Karpas-422 (cell line): ENCODE measurements at regions not wholly inside any gene's neighbourhood (a gene's known extent, or its start where the extent isn't known, plus 50 kb on each side); places are given as distances from the start of the nearest gene placed in this dataset.
"Not testable (repeated sequence)": the region's sequence is repeated elsewhere in the genome, so short reads cannot be mapped to it uniquely, and the experiment has no call there.

ENCODE experiments used
- DNase-seq: peaks from one replicate; pipeline ENCODE4 v3.0.0-alpha.2; 2015
- H2AFZ ChIP-seq: fragments of 200-600 bp; sonication (generic); 2 replicates; pipeline ENCODE4 v1.6.1; 2014; ENCODE audit warnings: antibody characterized with exemption, low read length, mixed read lengths
- H3K27ac ChIP-seq: fragments of 200-600 bp; sonication (generic); 2 replicates; pipeline ENCODE4 v1.5.1; 2014; ENCODE audit warnings: mild to moderate bottlenecking, low read length, moderate library complexity
- H3K27me3 ChIP-seq: fragments of 200-600 bp; sonication (generic); 2 replicates; pipeline ENCODE4 v1.6.1; 2014; ENCODE audit warnings: low read length, mixed read lengths
- H3K36me3 ChIP-seq: fragments of 200-600 bp; sonication (generic); 2 replicates; pipeline ENCODE4 v1.6.1; 2014; ENCODE audit warnings: low read length, mixed read lengths; ENCODE audit not compliant: insufficient read depth
- H3K4me1 ChIP-seq: fragments of 200-600 bp; sonication (generic); 2 replicates; pipeline ENCODE4 v1.6.1; 2014; ENCODE audit warnings: mild to moderate bottlenecking, low read length, mixed read lengths
- H3K4me2 ChIP-seq: fragments of 200-600 bp; sonication (generic); 2 replicates; pipeline ENCODE4 v1.6.1; 2014; ENCODE audit warnings: low read length, low read depth, mild to moderate bottlenecking; ENCODE audit not compliant: poor library complexity, severe bottlenecking
- H3K4me3 ChIP-seq: fragments of 200-600 bp; sonication (generic); 2 replicates; pipeline ENCODE4 v1.5.1; 2014; ENCODE audit warnings: mild to moderate bottlenecking, antibody characterized with exemption, low read length, mixed read lengths
- H3K79me2 ChIP-seq: fragments of 200-600 bp; sonication (generic); 2 replicates; pipeline ENCODE4 v1.6.1; 2014; ENCODE audit warnings: mild to moderate bottlenecking, low read length, mixed read lengths
- H3K9ac ChIP-seq: fragments of 200-600 bp; sonication (generic); 2 replicates; pipeline ENCODE4 v1.6.0; 2014; ENCODE audit warnings: low read length
- H3K9me2 ChIP-seq: fragments of 200-600 bp; sonication (generic), shearing (Covaris generic); replicated peaks from 2 replicates; pipeline ENCODE4 v1.6.0; 2014; ENCODE audit warnings: mild to moderate bottlenecking, low read length, moderate library complexity; ENCODE audit not compliant: insufficient read depth
- H3K9me3 ChIP-seq: fragments of 300-700, 200-600 bp; sonication (generic); 2 replicates; pipeline ENCODE4 v1.6.1; 2014; ENCODE audit warnings: low read length, mixed read lengths
- H4K20me1 ChIP-seq: fragments of 200-600 bp; sonication (generic); 2 replicates; pipeline ENCODE4 v1.6.1; 2014; ENCODE audit warnings: mild to moderate bottlenecking, antibody characterized with exemption, low read length, low read depth; ENCODE audit not compliant: insufficient read depth

DNA sequence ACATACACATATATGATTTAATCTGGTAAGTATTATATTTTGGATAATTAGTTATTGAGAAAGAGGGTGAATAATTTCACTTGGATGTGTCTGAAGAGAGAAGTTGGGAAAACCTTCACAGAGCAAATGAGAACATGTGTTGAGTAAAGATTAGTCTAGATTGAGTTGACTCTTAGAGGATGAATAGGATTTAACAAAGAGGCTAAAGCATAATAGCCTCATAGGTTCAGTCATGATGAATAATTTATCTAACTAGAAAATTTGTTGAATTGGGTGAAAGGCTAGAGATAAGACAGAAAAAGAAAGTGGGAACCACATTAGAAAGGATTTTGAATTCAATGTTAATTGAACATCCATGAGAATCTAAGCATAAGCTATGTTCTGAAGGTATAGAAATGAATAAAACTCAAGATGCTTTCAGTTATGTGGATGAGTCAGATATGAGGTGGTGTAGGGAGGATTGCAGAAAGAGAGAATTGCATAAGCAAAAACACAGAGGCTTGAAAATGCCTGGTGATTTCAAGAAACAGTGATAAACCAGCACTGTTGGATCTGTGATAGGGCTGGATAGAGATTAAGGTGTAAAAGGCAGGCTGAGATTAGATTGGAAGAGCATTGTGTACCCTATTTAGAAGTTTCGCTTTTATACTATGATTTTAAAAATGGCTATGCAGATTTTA lies 207.6 kb upstream of the NR3C2 start:
- Histone ChIP-seq H4K20me1 (no peaks in the 10 kb centered on the region), H3K9me3 (no peaks in the 10 kb centered on the region), H3K9ac (no peak overlapping the region), H3K4me1 (no peaks in the 10 kb centered on the region), H3K27me3 (no peaks in the 10 kb centered on the region), H3K4me3 (no peak overlapping the region), H2AFZ (no peak overlapping the region), H3K79me2 (no peaks in the 10 kb centered on the region), H3K9me2 (no peaks in the 10 kb centered on the region), H3K27ac (no peak overlapping the region), H3K4me2 (no peak overlapping the region), H3K36me3 (no peaks in the 10 kb centered on the region)
- DNase-seq, result peak; percentile 16

DNA sequence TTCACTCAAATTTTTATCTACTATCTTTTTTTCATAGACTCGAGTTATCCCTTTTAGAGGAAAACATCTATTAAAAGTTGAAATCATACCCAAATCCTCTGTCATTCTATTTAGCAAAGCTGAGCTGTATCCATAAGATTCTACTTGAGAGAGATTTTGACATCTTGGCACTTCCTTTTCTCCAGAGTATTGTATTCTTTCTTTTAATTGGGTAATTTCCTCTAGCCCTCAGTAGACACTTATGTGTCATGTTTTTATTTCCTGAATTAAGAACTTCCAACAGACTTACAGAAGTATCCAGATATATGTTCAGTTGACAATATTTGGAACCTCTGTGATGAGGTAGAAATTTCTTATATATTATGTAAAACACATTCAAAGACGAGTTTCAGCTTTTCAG lies 201.6 kb upstream of the NR3C2 start:
- Histone ChIP-seq H3K9ac (no peak overlapping the region), H3K4me2 (no peak overlapping the region), H4K20me1 (no peaks in the 10 kb centered on the region), H3K9me2 (no peaks in the 10 kb centered on the region), H3K4me1 (no peaks in the 10 kb centered on the region), H3K27ac (no peak overlapping the region), H3K4me3 (no peak overlapping the region), H2AFZ (no peak overlapping the region), H3K27me3 (no peaks in the 10 kb centered on the region), H3K36me3 (no peaks in the 10 kb centered on the region), H3K9me3 (peaks cover 12% of the 10 kb centered on the region), H3K79me2 (no peaks in the 10 kb centered on the region)
- DNase-seq, result no peak

DNA sequence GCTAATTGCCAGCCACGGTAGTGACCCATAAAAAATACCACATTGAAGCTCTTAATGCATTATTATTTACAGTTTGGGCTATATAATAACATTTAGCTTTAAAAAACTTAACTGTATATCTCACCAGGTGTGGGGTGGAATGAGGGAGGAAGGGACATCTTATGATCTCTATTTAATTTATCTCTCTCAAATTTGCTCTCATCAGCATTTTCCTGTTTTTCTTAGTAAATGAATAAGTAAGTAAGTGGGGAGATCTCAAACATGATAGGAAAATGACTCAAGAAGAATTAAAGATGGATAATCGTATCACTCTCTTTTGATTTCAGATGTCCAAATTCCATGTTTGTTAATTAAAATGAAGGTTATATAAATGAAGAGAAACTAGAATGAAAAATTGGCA lies 200.7 kb upstream of the NR3C2 start:
- no peaks in the 10 kb centered on the region for H3K4me1 ChIP-seq
- H3K27ac ChIP-seq, result no peak overlapping the region
- no peaks in the 10 kb centered on the region for H4K20me1 ChIP-seq
- DNase-seq, result no peak
- H3K4me2 ChIP-seq, result no peak overlapping the region
- H3K9me3 ChIP-seq, result peaks cover 18% of the 10 kb centered on the region
- no peaks in the 10 kb centered on the region for H3K9me2 ChIP-seq
- no peaks in the 10 kb centered on the region for H3K27me3 ChIP-seq
- no peak overlapping the region for H3K9ac ChIP-seq
- H3K4me3 ChIP-seq, result no peak overlapping the region
- no peaks in the 10 kb centered on the region for H3K36me3 ChIP-seq
- H2AFZ ChIP-seq, result no peak overlapping the region
- no peaks in the 10 kb centered on the region for H3K79me2 ChIP-seq

DNA sequence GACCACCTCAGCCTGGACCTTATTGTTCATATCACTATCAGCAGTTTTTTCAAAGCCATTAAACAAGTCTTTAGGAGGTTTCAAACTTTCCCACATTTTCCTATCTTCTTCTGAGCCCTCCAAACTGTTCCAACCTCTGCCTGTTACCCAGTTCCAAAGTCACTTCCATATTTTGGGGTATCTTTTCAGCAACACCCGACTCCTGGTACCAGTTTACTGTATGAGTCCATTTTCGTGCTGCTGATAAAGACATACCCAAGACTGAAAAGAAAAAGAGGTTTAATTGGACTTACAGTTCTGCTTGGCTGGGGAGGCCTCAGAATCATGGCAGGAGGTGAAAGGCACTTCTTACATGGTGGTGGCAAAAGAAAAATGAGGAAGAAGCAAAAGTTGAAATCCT lies 195.9 kb upstream of the NR3C2 start:
- not testable (repeated sequence) for H3K4me1 ChIP-seq, DNase-seq, H3K4me3 ChIP-seq

DNA sequence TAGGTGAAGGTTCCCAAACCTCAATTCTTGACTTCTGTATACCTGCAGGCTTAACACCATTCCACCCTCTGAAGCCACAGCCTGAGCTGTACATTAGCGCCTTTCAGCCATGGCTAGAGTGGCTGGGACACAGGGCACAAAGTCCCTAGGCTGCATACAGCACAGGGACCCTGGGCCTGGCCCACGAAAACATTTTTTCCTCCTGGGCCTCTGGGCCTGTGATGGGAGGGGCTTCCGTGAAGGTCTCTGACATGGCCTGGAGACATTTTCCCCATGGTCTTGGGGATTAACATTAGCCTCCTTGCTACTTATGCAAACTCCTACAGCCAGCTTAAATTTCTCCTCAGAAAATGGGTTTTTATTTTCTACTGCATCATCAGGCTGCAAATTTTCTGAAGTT lies 195.2 kb upstream of the NR3C2 start:
- H2AFZ ChIP-seq, H3K36me3 ChIP-seq, H3K4me2 ChIP-seq, H3K4me1 ChIP-seq, H3K27me3 ChIP-seq, H3K9me2 ChIP-seq, H3K27ac ChIP-seq, H4K20me1 ChIP-seq, H3K79me2 ChIP-seq, DNase-seq, H3K4me3 ChIP-seq, H3K9ac ChIP-seq: not testable (repeated sequence)
- peaks cover 18% of the 10 kb centered on the region for H3K9me3 ChIP-seq

More for the DNA sequence above, 195.9 kb upstream of the NR3C2 start:
- H3K4me2 ChIP-seq, H3K79me2 ChIP-seq, H4K20me1 ChIP-seq, H3K27ac ChIP-seq, H3K36me3 ChIP-seq, H3K9ac ChIP-seq, H3K9me2 ChIP-seq, H3K27me3 ChIP-seq, H2AFZ ChIP-seq: not testable (repeated sequence)
- H3K9me3 ChIP-seq, result peaks cover 18% of the 10 kb centered on the region

DNA sequence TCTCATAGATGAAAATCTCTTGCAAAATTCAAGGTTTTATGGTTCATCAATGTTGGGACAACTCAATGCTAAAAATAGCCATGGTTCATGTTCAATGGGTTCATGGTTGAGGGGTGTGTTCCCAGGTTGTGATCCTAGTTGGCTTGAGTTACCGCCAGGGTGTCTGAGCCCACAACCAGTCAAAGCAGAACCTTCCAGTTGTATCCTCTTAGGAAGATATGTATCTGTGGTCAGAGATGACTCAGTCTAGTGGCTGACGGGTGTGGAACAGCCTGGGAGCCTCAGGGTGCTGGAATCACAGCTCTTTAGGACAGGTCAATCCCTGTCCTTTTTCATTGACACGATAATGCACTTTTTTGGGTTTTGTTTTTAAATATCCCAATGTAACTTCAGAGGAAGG lies 192.3 kb upstream of the NR3C2 start:
- Histone ChIP-seq H3K9me2 (no peaks in the 10 kb centered on the region; the same call in 1 of the 2 replicates), H3K27me3 (no peaks in the 10 kb centered on the region), H4K20me1 (no peaks in the 10 kb centered on the region), H3K27ac (no peak overlapping the region), H2AFZ (no peak overlapping the region), H3K4me3 (no peak overlapping the region), H3K79me2 (no peaks in the 10 kb centered on the region), H3K4me2 (no peak overlapping the region), H3K36me3 (no peaks in the 10 kb centered on the region), H3K4me1 (no peaks in the 10 kb centered on the region), H3K9ac (no peak overlapping the region), H3K9me3 (peaks cover 13% of the 10 kb centered on the region)
- no peak for DNase-seq

DNA sequence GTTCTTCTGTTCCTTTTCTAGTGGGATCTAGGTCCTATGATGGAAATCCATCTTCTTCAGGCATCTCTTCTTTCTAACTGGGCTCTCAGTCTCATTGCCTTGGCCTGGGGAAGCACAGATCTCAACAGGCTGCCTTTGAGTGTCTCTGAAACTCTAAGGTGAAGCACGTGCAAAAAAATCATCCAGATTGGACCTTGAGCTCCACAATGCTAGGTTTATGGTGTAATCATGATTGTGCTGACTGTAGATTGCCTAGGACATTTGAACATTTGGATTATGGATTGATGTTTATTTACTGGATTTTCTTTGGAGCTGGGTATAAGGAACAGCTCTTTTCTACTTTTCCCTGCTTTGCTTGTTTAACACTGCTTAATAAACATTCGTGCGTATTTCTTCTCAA lies 191.5 kb upstream of the NR3C2 start:
- H3K9ac ChIP-seq, result no peak overlapping the region
- H3K9me3 ChIP-seq, result peaks cover 5% of the 10 kb centered on the region; the same call in 1 of the 2 replicates
- DNase-seq, result no peak
- no peak overlapping the region for H3K27ac ChIP-seq
- no peak overlapping the region for H3K4me3 ChIP-seq
- H3K27me3 ChIP-seq, result no peaks in the 10 kb centered on the region
- no peak overlapping the region for H2AFZ ChIP-seq
- H3K79me2 ChIP-seq, result no peaks in the 10 kb centered on the region
- H3K4me1 ChIP-seq, result no peaks in the 10 kb centered on the region
- H4K20me1 ChIP-seq, result no peaks in the 10 kb centered on the region
- H3K36me3 ChIP-seq, result no peaks in the 10 kb centered on the region
- no peak overlapping the region for H3K4me2 ChIP-seq
- H3K9me2 ChIP-seq, result no peaks in the 10 kb centered on the region; the same call in 1 of the 2 replicates

DNA sequence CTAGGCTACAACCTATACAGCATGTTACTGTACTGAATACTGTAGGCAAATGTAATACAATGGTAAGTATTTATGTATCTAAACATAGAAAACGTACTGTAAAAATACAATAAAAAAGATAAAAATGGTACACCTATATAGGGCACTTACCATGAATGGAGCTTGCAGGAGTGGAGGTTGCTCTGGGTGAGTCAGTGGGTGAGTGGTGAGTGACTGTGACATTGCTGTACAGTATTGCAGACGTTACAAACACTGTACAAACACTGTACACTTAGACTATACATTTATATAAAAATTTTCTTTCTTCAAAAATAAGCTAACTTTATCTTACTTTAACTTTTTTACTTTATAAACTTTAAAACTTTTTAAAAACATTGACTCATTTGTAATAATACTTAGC lies 190.3 kb upstream of the NR3C2 start:
- DNase-seq, result no peak
- no peaks in the 10 kb centered on the region for H3K4me1 ChIP-seq
- no peak overlapping the region for H2AFZ ChIP-seq
- H3K27ac ChIP-seq, result no peak overlapping the region
- no peak overlapping the region for H3K4me2 ChIP-seq
- H3K9me3 ChIP-seq, result no peaks in the 10 kb centered on the region; the same call in 1 of the 2 replicates
- no peaks in the 10 kb centered on the region for H3K27me3 ChIP-seq
- H3K4me3 ChIP-seq, result no peak overlapping the region
- no peaks in the 10 kb centered on the region for H3K36me3 ChIP-seq
- no peaks in the 10 kb centered on the region for H4K20me1 ChIP-seq
- H3K9me2 ChIP-seq, result no peaks in the 10 kb centered on the region; the same call in 1 of the 2 replicates
- H3K79me2 ChIP-seq, result no peaks in the 10 kb centered on the region
- no peak overlapping the region for H3K9ac ChIP-seq
